SKM-1 (cell line): ENCODE measurements at regions not wholly inside any gene's neighbourhood (a gene's known extent, or its start where the extent isn't known, plus 50 kb on each side); places are given as distances from the start of the nearest gene placed in this dataset.

Experiments
- DNase-seq: peaks from one replicate; lab custom pipeline; 2025; ENCODE audit not compliant: unreplicated experiment; lab: John Stamatoyannopoulos, UW

DNA sequence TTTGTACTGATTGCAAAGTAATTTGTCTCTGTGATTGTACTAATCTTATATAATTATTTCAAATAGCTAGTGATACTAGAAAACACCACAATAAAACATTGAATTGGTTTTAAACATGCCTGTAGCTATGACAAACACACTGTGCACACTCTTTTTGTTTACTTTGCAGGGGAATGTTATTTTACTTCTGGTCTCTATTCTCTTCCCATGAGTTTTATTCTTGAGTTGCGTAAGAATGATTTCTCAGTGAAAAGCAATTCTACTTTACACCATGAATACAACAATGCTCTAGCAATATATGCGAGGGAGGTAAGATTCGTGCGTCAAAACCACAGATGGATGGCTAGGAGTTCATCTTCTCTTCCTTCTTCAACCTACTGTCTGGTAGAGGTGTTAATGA lies 68.4 kb upstream of the PHACTR1 start:
- no peak for DNase-seq

DNA sequence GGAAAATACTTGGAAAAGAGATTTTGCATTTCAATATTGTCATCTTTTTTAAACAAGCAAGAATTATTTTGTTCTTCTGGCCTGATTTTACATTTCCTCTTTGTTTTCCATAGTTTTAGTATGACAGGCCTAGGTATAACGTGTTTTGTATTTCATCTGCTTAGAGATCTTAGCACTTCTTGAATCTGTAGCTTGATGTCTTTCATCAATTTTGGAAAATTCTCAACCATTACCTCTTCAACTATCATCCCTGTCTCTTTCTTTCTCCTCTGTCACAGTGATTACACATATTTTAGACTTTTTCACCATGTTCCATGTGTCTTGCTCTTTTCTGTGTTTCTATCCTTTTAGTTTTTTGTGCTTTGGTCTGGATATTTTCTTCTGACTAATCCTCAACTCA lies 67.2 kb upstream of the PHACTR1 start:
- DNase-seq, result no peak

DNA sequence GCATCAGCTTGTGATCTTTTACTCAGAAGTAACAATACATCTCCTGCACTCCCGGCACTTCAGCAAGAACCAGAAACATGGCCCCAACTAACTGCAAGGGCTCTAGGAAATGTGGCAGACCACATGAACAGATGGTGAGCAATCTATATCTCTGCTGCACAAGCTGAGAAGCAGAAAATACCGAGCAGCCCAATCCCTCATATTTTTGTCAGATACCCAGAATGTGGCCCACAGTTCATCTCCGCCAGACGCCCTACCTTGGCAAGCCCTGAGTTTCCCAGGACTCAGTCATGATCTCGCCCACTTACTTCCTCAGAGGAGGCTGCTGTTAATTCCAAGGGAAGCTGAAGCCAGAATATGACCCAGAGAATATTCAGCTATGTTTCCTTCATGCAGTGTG lies 63.1 kb upstream of the PHACTR1 start:
- no peak for DNase-seq

DNA sequence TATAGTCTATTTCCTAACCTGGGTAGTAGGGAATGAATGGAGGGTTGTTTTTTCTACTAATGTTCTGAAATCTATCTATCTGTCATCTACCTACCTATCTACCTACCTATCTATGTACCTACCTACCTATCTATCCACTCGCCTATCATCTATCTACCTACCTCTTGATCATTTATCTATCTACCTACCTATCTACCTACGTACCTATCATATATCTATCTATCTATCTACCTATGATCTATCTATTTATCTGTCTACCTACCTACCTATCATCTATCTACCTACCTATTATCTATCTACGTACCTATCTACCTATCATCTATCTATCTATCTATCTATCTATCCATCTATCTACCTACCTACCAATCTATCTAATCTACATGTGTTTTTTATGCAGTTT lies 62.5 kb upstream of the PHACTR1 start:
- no peak for DNase-seq

DNA sequence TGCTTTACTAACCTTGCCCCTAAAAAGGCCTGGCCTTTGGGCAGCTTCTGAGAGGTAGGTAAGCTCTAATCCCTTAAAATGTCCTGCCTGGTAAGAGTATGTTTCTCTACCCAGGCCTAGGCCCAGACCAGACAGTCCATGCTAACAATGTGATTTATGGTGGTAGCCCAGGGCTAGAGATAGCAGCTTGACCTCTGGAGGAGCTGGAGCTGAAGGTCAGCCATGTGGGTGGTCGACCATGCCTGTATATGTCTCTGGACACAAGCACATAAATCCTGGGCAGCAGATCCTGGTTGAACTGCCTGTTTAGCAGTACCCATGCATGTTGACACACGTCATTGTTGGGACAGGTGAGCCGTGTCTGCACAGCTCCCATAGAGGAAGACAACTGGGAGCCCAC lies 62.1 kb upstream of the PHACTR1 start:
- DNase-seq, result no peak

DNA sequence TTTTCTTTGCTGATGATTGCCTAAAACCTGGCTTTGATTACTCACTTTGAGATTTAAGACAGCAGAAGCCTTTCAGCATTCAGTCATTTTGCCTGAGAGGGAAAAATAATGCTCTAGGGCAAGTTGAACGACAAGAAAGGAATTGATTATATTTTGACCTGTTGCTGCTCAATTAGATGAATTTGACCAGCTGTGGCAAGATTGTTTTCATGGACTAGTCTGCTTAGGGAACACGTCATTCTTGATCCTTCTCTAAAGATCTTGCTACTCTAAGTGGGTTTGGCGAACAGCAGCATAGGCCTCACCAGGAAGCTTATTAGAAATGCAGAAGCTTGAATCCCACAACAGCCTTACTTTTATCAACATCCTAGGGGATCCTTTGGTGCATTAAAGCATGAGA lies 59.7 kb upstream of the PHACTR1 start:
- no peak for DNase-seq

DNA sequence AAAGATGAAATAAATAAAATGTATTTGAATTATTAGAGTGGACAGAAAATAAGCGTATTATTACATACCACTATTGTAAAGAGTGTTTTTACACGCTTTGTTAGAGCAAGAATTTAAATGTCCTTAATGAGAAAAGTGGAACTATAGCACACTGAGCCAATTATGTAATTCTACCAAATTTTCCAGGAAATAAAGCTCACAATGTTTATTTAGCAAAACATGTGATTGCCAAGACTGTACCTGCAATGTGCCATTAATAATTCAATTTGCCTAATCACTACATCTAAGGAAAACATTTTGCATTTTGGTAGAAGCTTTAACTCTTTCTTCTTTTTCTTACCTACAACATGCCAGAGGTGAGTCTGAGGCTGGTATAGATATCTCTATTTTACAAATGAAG lies 58.7 kb upstream of the PHACTR1 start:
- no peak for DNase-seq

DNA sequence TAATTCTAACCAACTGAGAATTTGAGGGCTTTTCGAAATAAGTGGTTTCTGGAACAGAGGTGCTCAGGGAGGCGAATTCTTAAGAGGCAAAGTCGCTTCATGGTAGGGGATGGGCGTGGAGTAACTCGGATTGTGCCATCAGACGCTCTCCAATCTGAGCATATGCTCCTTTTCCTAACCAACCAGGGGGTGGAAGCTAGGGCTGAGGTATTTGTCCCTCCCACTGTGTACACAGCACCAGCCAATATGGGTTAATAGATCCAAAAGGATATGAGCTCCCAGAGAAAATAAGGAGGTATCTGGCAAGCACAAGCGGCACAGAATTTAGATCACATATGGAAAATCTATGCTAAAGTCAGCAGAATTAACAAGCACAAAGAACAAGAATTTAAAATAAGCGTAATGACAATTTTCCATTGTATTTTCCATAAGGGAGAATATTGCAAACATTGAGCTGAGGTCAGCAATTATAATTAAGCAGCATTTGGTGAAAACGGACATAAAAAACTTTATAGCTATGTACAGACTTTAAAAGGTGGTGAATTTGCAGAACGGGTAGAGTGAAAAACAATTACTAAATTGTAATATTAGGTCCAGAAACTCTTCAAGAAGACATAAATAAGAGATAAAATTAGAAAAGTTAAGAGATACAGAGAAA lies 55.0 kb upstream of the PHACTR1 start:
- no peak for DNase-seq
